HCT116 (cell line): ENCODE measurements at regions not wholly inside any gene's neighbourhood (a gene's known extent, or its start where the extent isn't known, plus 50 kb on each side); places are given as distances from the start of the nearest gene placed in this dataset.

Source experiments
- ATAC-seq: fragments of 200-7000 bp; cut with Tn5 transposase; 2 replicates; pipeline ENCODE4 v1.9.1; 2020; ENCODE audit warnings: mild to moderate bottlenecking, moderate library complexity
- BruUV-seq: library from RNA; stranded (reverse); fragments of 400-500 nt; replicated peaks from 2 replicates; lab custom pipeline; 2021; lab: Mats Ljungman, UMichigan
- CTCF ChIA-PET: fragments of 300-600 bp; sonication (Branson Sonifier 250); formaldehyde crosslinking; loops from one replicate; lab custom pipeline; 2021; ENCODE audit warnings: antibody characterized with exemption; lab: Charles Lee
- POLR2A ChIA-PET: fragments of 300-600, 350-600 bp; sonication (Branson Sonifier 250); formaldehyde crosslinking; loops from one replicate; lab custom pipeline; 2021; ENCODE audit warnings: antibody characterized with exemption; lab: Charles Lee
- RAD21 ChIA-PET, 2 experiments: fragments of 300-600 bp; sonication (Branson Sonifier 250); formaldehyde crosslinking; loops; one replicate each; lab custom pipeline; 2023; ENCODE audit warnings: low total read pairs in 2 of 2; ENCODE audit not compliant: uncharacterized antibody in 2 of 2, unreplicated experiment in 2 of 2, low non-redundant PET in 1 of 2; lab: Charles Lee
- DNase-seq: peaks from one replicate; pipeline ENCODE4 v3.0.0-alpha.2; 2010; ENCODE audit warnings: low read depth, low spot score
- H2AFZ ChIP-seq: fragments of 200-600 bp; shearing (Covaris generic), sonication (generic); 2 replicates; pipeline ENCODE4 v1.6.1; 2017; ENCODE audit warnings: low read depth, mixed run types, mixed read lengths, antibody characterized with exemption, low read length; ENCODE audit not compliant: poor library complexity, severe bottlenecking
- H3K27ac ChIP-seq: 2 replicates; pipeline ENCODE4 v1.5.1; 2012; ENCODE audit warnings: low read depth, low read length
- H3K27me3 ChIP-seq: fragments of 200-600 bp; sonication (generic); 2 replicates; pipeline ENCODE4 v1.6.1; 2016; ENCODE audit warnings: mixed run types, low read length, mixed read lengths; ENCODE audit not compliant: insufficient read depth
- H3K36me3 ChIP-seq, 2 experiments: fragments of 200-500 bp in 1 of 2; fragments of 200-600 bp in 1 of 2; sonication (Bioruptor generic) in 1 of 2; sonication (generic) in 1 of 2; 2 replicates each; pipeline versions ENCODE4 v1.5.1 to v1.6.1; 2014 to 2016; ENCODE audit warnings: low read length in 2 of 2, inconsistent platforms in 1 of 2, mixed read lengths in 1 of 2, mixed run types in 1 of 2; ENCODE audit not compliant: insufficient read depth in 2 of 2, control insufficient read depth in 1 of 2
- H3K4me1 ChIP-seq, 2 experiments: fragments of 200-600 bp in 1 of 2; sonication (generic) in 1 of 2; 2 replicates each; pipeline versions ENCODE4 v1.5.1 to v1.6.1; 2012 to 2017; ENCODE audit warnings: low read length in 2 of 2, inconsistent platforms in 1 of 2, mild to moderate bottlenecking in 1 of 2, mixed read lengths in 1 of 2, mixed run types in 1 of 2, moderate library complexity in 1 of 2; ENCODE audit not compliant: insufficient read depth in 2 of 2, control insufficient read depth in 1 of 2
- H3K4me2 ChIP-seq: fragments of 200-600 bp; sonication (generic); 2 replicates; pipeline ENCODE4 v1.6.1; 2017; ENCODE audit warnings: mixed run types, low read length, mixed read lengths
- H3K4me3 ChIP-seq, 2 experiments: fragments of 200-600 bp in 1 of 2; sonication (generic) in 1 of 2; replicated peaks in 1 of 2; 2 replicates each; pipeline ENCODE4 v1.5.1; 2011 to 2016; ENCODE audit warnings: low read length in 2 of 2, control low read depth in 1 of 2, low read depth in 1 of 2, mild to moderate bottlenecking in 1 of 2, mixed read lengths in 1 of 2, mixed run types in 1 of 2
- H3K79me2 ChIP-seq: fragments of 200-600 bp; sonication (generic); 2 replicates; pipeline ENCODE4 v1.6.1; 2017; ENCODE audit warnings: mild to moderate bottlenecking, mixed run types, low read length, moderate library complexity, mixed read lengths; ENCODE audit not compliant: insufficient read depth
- H3K9ac ChIP-seq: fragments of 200-600 bp; sonication (generic); 2 replicates; pipeline ENCODE4 v1.6.1; 2016; ENCODE audit warnings: low read length, mixed read lengths
- H3K9me2 ChIP-seq: fragments of 200-600 bp; sonication (generic), shearing (Covaris generic); 2 replicates; pipeline ENCODE4 v1.6.1; 2017; ENCODE audit warnings: mixed run types, mild to moderate bottlenecking, moderate library complexity; ENCODE audit not compliant: insufficient read depth
- H3K9me3 ChIP-seq, 2 experiments: fragments of 200-500 bp in 1 of 2; fragments of 200-600 bp in 1 of 2; sonication (Bioruptor generic) in 1 of 2; sonication (generic) in 1 of 2; 2 replicates each; pipeline ENCODE4 v1.6.1; 2014 to 2017; ENCODE audit warnings: low read length in 2 of 2, mixed read lengths in 2 of 2, inconsistent platforms in 1 of 2, low read depth in 1 of 2, mild to moderate bottlenecking in 1 of 2, mixed run types in 1 of 2, moderate library complexity in 1 of 2; ENCODE audit not compliant: control insufficient read depth in 1 of 2, insufficient read depth in 1 of 2
- H4K20me1 ChIP-seq: fragments of 200-600 bp; sonication (generic), shearing (Covaris generic); 2 replicates; pipeline ENCODE4 v1.6.1; 2017; ENCODE audit warnings: mixed run types, mild to moderate bottlenecking, moderate library complexity; ENCODE audit not compliant: insufficient read depth
- CEBPB ChIP-seq: IDR thresholded peaks from 2 replicates; pipeline ENCODE4 v1.6.1; 2012; ENCODE audit warnings: low read depth
- EZH2phosphoT487 ChIP-seq: fragments of 200-600 bp; IDR thresholded peaks from 2 replicates; pipeline ENCODE4 v1.6.1; 2018; ENCODE audit warnings: antibody characterized with exemption, borderline replicate concordance
- FOSL1 ChIP-seq: IDR thresholded peaks from 2 replicates; pipeline ENCODE4 v1.6.1; 2012; ENCODE audit warnings: low read depth
- JUND ChIP-seq: IDR thresholded peaks from 2 replicates; pipeline ENCODE4 v1.6.1; 2012
- POLR2AphosphoS5 ChIP-seq: IDR thresholded peaks from 2 replicates; pipeline ENCODE4 v1.6.1; 2011; ENCODE audit warnings: mild to moderate bottlenecking, low read depth, low read length, moderate library complexity
- RAD21 ChIP-seq: IDR thresholded peaks from 2 replicates; pipeline ENCODE4 v1.6.1; 2012; ENCODE audit warnings: low read depth, mild to moderate bottlenecking
- SP1 ChIP-seq: IDR thresholded peaks from 2 replicates; pipeline ENCODE4 v1.6.1; 2012; ENCODE audit warnings: low read depth
- SRF ChIP-seq: IDR thresholded peaks from 2 replicates; pipeline ENCODE4 v1.6.1; 2012; ENCODE audit warnings: low read depth
- ZFX ChIP-seq: fragments of 450-650 bp; IDR thresholded peaks from 2 replicates; pipeline ENCODE4 v1.6.1; 2017
- ZNF274 ChIP-seq: fragments of 200-500 bp; sonication (Bioruptor generic); IDR thresholded peaks from 2 replicates; pipeline ENCODE4 v1.6.1; 2014; ENCODE audit warnings: mild to moderate bottlenecking, low read depth, low read length, inconsistent platforms
- intact Hi-C: fragments of 100-400 bp; cut with micrococcal nuclease; formaldehyde crosslinking; loops from 2 replicates; pipeline ENCODE4 v1.10.0; 2022
- TF ChIP-seq, protein P1 (sequence below), 3 experiments: fragments of 200-600 bp in 1 of 3; sonication (generic) in 1 of 3; IDR thresholded peaks in 2 of 3; conservative IDR thresholded peaks in 1 of 3; 2 replicates each; pipeline ENCODE4 v1.5.1; 2012 to 2017; ENCODE audit warnings: low read depth in 2 of 3, low read length in 2 of 3, antibody characterized with exemption in 1 of 3, borderline replicate concordance in 1 of 3, control low read depth in 1 of 3, mild to moderate bottlenecking in 1 of 3, mixed read lengths in 1 of 3, mixed run types in 1 of 3, moderate library complexity in 1 of 3; ENCODE audit not compliant: insufficient read depth in 1 of 3
- TF ChIP-seq, protein P2 (sequence below): IDR thresholded peaks from 2 replicates; pipeline ENCODE4 v1.6.1; 2012
- TF ChIP-seq, protein P3 (sequence below): IDR thresholded peaks from 2 replicates; pipeline ENCODE4 v1.6.1; 2012
- TF ChIP-seq, protein P4 (sequence below): IDR thresholded peaks from 2 replicates; pipeline ENCODE4 v1.6.1; 2011; ENCODE audit warnings: mild to moderate bottlenecking, low read length, moderate library complexity; ENCODE audit not compliant: insufficient replicate concordance; ENCODE audit errors: extremely low read depth

DNA sequence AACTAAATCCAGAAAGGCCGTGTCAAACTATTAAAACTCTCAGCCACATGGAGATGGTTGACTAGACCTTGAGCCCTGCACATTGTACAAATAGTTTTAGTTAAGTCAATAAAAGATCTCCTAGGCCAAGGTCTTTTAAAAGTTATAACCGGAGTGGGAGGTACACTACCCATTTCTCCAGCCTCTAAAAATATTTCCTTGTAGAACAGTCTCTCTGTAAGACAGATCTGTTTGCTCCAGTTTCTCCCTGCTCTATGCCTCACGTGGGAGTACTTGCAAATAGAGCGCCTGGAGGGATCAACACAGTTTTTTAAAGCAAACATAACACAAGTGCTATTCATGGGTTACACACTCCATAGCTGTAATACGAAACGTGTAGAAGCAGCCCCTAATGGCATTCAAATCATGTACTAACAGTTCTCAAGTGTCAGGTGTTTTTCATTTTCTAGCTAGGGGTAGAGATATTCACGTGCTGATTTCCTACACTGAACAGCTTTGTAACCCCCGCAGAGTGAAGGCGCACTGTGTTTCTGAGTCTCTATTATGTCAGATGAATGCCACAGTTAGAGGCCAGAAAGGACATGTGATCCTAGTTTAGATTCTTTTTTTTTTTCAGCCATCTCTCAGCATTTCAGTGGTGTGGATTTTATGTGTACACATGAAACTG, 703.4 kb upstream of the GRAMD2B start:
- no peak overlapping the region for H3K4me2 ChIP-seq
- H3K4me3 ChIP-seq, result no peak overlapping the region
- H2AFZ ChIP-seq, result no peak overlapping the region
- no peak overlapping the region for H3K27ac ChIP-seq
- TF ChIP-seq, protein P1, sequence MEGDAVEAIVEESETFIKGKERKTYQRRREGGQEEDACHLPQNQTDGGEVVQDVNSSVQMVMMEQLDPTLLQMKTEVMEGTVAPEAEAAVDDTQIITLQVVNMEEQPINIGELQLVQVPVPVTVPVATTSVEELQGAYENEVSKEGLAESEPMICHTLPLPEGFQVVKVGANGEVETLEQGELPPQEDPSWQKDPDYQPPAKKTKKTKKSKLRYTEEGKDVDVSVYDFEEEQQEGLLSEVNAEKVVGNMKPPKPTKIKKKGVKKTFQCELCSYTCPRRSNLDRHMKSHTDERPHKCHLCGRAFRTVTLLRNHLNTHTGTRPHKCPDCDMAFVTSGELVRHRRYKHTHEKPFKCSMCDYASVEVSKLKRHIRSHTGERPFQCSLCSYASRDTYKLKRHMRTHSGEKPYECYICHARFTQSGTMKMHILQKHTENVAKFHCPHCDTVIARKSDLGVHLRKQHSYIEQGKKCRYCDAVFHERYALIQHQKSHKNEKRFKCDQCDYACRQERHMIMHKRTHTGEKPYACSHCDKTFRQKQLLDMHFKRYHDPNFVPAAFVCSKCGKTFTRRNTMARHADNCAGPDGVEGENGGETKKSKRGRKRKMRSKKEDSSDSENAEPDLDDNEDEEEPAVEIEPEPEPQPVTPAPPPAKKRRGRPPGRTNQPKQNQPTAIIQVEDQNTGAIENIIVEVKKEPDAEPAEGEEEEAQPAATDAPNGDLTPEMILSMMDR (IDR thresholded peaks at IDR 0.05 in 2 of 3, conservative IDR thresholded peaks at IDR 0.05 in 1 of 3; ENCODE audit: borderline replicate concordance in 1 of 3, insufficient read depth in 1 of 3, low read depth in 2 of 3, low read length in 2 of 3), result no peak
- TF ChIP-seq, protein P2, sequence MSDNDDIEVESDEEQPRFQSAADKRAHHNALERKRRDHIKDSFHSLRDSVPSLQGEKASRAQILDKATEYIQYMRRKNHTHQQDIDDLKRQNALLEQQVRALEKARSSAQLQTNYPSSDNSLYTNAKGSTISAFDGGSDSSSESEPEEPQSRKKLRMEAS, result no peak
- TF ChIP-seq, protein P3, sequence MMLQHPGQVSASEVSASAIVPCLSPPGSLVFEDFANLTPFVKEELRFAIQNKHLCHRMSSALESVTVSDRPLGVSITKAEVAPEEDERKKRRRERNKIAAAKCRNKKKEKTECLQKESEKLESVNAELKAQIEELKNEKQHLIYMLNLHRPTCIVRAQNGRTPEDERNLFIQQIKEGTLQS, result no peak
- H3K36me3 ChIP-seq, result no peaks in the 10 kb centered on the region
- intact Hi-C loops, result no loop called here
- no peaks in the 10 kb centered on the region for H3K27me3 ChIP-seq
- no peaks in the 10 kb centered on the region for H4K20me1 ChIP-seq
- ChIA-PET RAD21 (no interaction called here), CTCF (no interaction called here), POLR2A (no interaction called here)
- no peak overlapping the region for H3K9ac ChIP-seq
- no peaks in the 10 kb centered on the region for H3K9me2 ChIP-seq
- ATAC-seq (no peak), DNase-seq (no peak)
- H3K4me1 ChIP-seq, result no peaks in the 10 kb centered on the region; a peak in 1 of 4 replicates
- no TSS peak for BruUV-seq
- no peaks in the 10 kb centered on the region for H3K9me3 ChIP-seq
- no peaks in the 10 kb centered on the region for H3K79me2 ChIP-seq

DNA sequence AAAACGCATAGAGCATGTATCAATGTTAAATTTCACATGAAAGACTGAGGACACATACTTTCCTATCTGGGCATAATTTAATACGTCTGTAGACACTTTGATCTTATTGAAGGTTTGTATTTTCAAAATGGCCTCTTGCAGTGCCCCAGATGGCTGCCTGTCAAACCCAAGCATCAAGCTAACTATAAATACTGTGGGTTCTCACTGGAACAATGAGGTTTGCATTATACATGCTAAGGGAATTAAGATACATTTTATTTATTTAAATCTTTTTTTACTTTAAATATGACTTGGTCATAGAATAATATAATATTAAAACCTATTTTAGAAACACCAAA, 702.9 kb upstream of the GRAMD2B start:
- H3K9me3 ChIP-seq, result no peaks in the 10 kb centered on the region
- H3K27me3 ChIP-seq, result no peaks in the 10 kb centered on the region
- H4K20me1 ChIP-seq, result no peaks in the 10 kb centered on the region
- no TSS peak for BruUV-seq
- ChIA-PET CTCF (no interaction called here), RAD21 (no interaction called here), POLR2A (no interaction called here)
- H3K9ac ChIP-seq, result no peak overlapping the region
- no peaks in the 10 kb centered on the region; a peak in 1 of 4 replicates for H3K4me1 ChIP-seq
- H3K4me3 ChIP-seq, result no peak overlapping the region
- H3K79me2 ChIP-seq, result no peaks in the 10 kb centered on the region
- H3K27ac ChIP-seq, result no peak overlapping the region
- DNase-seq, result no peak
- no peak overlapping the region for H3K4me2 ChIP-seq
- ATAC-seq, result no peak
- intact Hi-C loops, result no loop called here
- H3K9me2 ChIP-seq, result no peaks in the 10 kb centered on the region
- H3K36me3 ChIP-seq, result no peaks in the 10 kb centered on the region
- H2AFZ ChIP-seq, result no peak overlapping the region
- TF ChIP-seq FOSL1, result no peak
- no peak for TF ChIP-seq POLR2AphosphoS5
- TF ChIP-seq ZFX, result no peak
- no peak for TF ChIP-seq SP1
- TF ChIP-seq, protein P3, result no peak
- TF ChIP-seq, protein P2, result no peak
- no peak for TF ChIP-seq JUND
- TF ChIP-seq SRF, result no peak
- no peak for TF ChIP-seq RAD21
- TF ChIP-seq CEBPB, result no peak
- TF ChIP-seq, protein P4, sequence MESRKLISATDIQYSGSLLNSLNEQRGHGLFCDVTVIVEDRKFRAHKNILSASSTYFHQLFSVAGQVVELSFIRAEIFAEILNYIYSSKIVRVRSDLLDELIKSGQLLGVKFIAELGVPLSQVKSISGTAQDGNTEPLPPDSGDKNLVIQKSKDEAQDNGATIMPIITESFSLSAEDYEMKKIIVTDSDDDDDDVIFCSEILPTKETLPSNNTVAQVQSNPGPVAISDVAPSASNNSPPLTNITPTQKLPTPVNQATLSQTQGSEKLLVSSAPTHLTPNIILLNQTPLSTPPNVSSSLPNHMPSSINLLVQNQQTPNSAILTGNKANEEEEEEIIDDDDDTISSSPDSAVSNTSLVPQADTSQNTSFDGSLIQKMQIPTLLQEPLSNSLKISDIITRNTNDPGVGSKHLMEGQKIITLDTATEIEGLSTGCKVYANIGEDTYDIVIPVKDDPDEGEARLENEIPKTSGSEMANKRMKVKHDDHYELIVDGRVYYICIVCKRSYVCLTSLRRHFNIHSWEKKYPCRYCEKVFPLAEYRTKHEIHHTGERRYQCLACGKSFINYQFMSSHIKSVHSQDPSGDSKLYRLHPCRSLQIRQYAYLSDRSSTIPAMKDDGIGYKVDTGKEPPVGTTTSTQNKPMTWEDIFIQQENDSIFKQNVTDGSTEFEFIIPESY, result no peak
- no peak for TF ChIP-seq ZNF274
- TF ChIP-seq EZH2phosphoT487, result no peak
